Smooth muscle cell of the brain vasculature (primary cell): ENCODE measurements at regions not wholly inside any gene's neighbourhood (a gene's known extent, or its start where the extent isn't known, plus 50 kb on each side); places are given as distances from the start of the nearest gene placed in this dataset.

Experiments used
- DNase-seq: peaks from one replicate; pipeline ENCODE4 v3.0.0-alpha.2; 2012; ENCODE audit warnings: low read depth, low spot score

DNA sequence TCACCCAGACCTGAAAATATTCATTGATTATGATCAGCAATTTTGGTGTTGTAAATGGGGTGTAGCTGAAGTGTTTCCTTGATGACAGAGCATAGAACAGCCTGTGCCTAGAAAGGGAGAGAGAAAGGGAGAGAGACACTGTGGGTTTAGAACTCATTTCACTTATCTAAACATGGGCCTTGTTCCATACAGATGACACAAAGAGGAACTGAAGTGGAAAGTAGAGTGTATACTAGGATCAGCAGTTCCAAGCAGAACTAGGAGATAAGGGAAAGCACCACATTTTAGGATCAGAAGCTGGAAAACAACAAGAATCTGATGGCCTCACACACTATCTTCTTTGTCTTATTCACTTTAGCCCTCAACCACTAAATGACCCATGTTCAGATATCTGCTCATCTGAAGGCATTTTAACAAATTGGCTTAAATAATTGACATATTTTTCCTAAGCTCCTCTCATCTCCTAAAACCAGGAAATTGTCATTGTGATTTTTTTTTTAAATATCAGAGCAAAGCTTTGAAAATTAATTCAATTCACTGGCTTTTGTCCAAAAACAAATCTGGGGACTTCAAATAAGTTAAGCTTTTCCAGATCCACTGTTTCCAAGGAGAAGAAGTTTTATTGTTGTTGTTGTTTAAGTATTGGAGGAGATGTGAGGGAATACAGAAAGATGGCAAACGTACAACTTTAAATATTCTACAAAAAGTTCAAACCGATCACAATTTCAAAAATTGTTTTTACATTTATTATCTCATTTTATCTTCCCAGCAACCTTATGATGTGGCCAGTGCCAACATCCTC is 103.8 kb downstream of the LYPLAL1 start:
- DNase-seq = no peak

DNA sequence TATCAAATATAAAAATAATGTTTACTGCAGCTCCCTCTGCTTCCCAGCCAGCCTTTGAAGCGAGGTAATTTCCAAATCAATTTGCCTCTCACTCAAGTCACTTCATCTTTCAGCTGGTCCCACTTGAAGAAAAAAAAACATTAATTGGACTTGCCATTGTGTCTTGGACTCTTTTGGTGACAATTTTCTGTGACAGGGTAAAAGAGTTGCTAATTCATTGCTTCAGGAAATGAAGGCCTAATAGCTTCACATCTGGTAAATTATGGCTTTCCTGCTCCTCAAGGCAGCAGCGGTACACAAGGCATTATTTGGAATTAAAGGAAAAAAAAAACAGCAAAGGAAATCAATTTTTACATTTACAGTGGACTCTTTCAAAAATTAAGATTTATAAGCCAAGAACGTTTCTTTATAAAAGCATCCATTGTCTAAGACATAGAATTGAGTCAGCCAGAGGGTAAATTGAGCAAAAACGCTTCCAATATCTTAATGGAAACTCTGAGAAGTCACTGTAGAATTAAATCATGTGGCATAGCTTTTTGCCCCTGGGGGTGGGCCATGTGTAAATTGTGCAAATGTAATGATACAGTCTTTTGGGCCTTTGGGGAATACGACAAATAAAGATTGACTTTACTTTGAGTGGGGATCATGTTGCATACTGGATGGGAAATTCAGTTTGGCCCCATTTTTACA is 102.5 kb downstream of the LYPLAL1 start:
- no peak for DNase-seq

DNA sequence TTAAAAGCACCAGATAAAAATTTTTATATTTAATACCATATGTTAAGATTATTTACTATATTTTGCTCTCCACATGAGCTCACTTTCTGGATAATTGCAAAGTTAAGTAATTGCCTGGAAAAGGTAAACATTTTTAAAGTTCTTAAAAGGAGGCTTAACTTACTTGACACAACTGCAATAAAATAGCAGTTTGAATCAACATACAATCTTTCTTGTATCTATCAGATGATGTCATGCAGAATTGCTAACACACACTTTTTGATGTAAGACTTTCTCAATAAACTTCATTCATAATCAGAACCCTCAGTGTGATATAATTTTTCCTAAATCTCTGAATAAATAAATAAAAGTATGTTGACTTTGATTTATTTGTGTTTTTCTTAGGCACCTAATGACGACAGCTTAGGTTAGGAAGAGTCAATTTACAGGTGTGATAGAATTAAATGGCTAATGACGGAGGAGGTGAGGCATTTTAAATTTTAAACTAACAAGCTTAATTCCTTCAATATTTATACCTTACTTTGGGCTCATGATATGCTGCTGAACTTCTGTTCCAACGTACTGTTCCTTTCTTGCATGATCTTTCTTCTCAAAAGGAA is 99.5 kb downstream of the LYPLAL1 start:
- no peak for DNase-seq

DNA sequence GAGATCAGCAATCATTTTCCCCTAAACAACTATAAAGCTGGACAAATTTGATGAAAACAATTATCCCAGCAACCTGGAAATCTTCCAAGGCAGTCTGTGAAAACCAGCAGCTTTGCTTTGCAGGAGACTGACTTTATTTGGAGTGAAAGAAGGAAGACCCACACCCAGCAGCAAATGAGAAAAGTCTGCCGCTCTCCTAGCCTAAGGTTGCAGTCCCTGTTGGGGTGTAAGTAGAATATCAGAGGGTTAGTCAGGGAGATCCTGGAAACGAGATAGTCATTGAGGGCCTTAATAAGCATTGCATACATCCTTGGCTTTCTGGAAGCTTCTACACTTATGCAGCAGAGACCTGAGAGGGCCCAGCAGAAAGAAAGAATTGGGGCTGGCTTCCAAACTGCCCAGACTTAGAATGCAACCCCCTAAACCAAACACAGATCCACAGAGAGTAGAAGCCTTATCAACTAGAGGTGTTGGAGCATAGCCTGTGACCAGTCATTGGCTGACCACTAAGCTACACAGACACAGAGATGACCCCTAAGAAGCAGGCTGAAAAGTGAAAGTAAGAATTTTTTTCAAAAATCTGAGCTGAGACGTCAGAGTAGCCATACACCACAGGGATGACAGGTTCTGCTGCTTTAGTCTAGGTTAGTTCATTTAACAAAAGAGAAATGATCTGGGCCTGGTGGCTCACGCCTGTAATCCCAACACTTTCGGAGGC is 98.3 kb downstream of the LYPLAL1 start:
- no peak for DNase-seq

DNA sequence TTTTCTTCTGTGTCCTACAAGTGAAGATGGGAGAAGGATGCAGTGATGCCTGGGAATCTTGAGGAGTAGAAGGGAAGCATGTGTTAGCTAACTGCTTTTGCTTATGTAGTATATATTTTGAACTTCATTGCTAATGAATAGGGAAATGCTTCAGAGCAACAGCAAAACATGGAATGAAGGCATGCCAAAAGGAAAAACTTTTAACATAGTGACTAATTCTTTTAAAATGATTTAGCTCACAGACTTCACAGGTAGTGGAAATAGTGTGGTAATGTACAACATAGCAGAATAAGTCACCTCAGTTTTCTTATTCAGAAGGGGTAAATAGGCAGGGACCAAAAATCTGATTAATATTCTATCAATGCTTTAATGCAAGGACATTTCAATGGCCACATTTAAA is 95.5 kb downstream of the LYPLAL1 start:
- no peak for DNase-seq

DNA sequence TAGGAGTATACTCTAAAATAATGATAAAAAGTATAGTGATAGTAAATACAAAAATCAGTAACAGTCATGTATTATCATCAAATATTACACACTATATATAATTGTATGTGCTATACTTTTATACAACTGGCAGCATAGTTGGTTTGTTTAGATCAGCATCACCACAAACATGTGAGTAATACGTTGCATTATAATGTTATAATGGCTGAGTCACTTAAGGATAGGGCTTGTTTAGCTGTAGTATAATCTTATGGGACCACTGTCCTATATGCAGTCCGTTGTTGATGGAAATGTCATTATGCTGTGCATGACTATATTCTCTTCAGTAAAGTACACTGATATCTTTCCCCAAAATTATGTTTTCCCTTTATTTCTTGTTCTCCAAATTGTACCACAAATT is 92.8 kb downstream of the LYPLAL1 start:
- no peak for DNase-seq

DNA sequence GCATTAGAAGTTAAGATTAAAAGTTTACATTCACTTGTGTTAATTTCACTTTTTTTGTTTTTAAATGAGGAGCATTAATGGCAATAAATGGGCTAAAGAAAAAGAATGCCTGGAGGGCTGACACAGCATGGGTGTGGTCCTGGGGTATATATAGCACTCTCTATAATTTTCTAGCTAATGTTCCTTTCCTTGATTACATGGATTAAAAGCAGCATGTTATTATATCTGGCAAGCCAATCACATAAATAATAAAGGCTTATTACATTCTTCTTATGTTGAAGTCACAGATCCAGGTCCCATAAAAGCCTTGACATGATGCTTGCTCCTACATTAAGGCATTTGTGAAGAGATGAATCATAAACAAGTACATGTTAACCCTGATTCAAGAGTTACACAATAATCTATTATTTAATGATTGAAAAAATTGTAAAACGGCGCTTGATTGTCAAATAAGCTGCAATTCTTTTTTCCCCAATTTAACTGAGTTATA is 91.4 kb downstream of the LYPLAL1 start:
- no peak for DNase-seq

DNA sequence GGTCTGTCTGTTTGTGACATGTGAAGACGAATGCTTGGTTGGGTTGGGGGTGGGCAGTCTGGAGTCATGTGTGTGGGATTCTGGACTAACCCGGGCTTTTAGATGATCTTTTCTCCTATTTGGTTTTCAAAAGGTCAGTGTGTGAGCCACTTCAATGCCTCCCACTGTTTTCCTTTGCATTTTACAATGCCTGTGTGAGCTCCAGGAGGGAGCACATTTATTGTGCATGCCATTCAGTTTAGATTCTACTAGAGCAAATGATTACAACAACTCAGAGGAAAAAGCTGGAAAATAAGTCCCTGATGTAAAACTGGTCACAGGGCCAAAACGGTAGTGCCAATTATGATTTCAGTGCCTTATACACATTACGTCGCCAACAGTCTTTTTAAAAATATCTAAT is 90.9 kb downstream of the LYPLAL1 start:
- peak; percentile 20 for DNase-seq
